Fibroblast of lung (primary cell): ENCODE measurements at regions not wholly inside any gene's neighbourhood (a gene's known extent, or its start where the extent isn't known, plus 50 kb on each side); places are given as distances from the start of the nearest gene placed in this dataset.

Source experiments
- DNase-seq, 2 donors: peaks; one replicate each; pipeline versions ENCODE4 v3.0.0 to v3.0.0-alpha.2; 2010; ENCODE audit warnings: low read depth in 2 of 2
- H2AFZ ChIP-seq: 2 replicates; pipeline ENCODE4 v1.5.1; 2012; ENCODE audit warnings: low read length, control low read depth, inconsistent platforms
- H3K27ac ChIP-seq: 2 replicates; pipeline ENCODE4 v1.5.1; 2011; ENCODE audit warnings: low read length, control low read depth; ENCODE audit not compliant: insufficient read depth
- H3K27me3 ChIP-seq: 2 replicates; pipeline ENCODE4 v1.5.1; 2011; ENCODE audit warnings: mild to moderate bottlenecking, low read length; ENCODE audit not compliant: control insufficient read depth, insufficient read depth
- H3K36me3 ChIP-seq: 2 replicates; pipeline ENCODE4 v1.5.1; 2011; ENCODE audit warnings: low read length; ENCODE audit not compliant: control insufficient read depth, insufficient read depth
- H3K4me1 ChIP-seq: 2 replicates; pipeline ENCODE4 v1.5.1; 2011; ENCODE audit warnings: low read length; ENCODE audit not compliant: control insufficient read depth, insufficient read depth; ENCODE audit errors: extremely low read depth
- H3K4me2 ChIP-seq: 2 replicates; pipeline ENCODE4 v1.5.1; 2011; ENCODE audit warnings: low read length, control low read depth; ENCODE audit not compliant: insufficient read depth; ENCODE audit errors: extremely low read depth
- H3K4me3 ChIP-seq, 4 experiments: fragments of 200-600 bp in 1 of 4; sonication (generic) in 1 of 4; replicated peaks in 1 of 4; 2 replicates each; pipeline ENCODE4 v1.5.1; 2011 to 2016; ENCODE audit warnings: low read length in 4 of 4, low read depth in 3 of 4, mild to moderate bottlenecking in 3 of 4, control low read depth in 2 of 4, inconsistent platforms in 1 of 4, mixed read lengths in 1 of 4; ENCODE audit not compliant: insufficient read depth in 1 of 4; ENCODE audit errors: control extremely low read depth in 1 of 4
- H3K79me2 ChIP-seq: 2 replicates; pipeline ENCODE4 v1.5.1; 2012; ENCODE audit warnings: mild to moderate bottlenecking, low read length, inconsistent platforms; ENCODE audit not compliant: control insufficient read depth, insufficient read depth
- H3K9ac ChIP-seq: 2 replicates; pipeline ENCODE4 v1.5.1; 2011; ENCODE audit warnings: mild to moderate bottlenecking, low read length, control low read depth; ENCODE audit not compliant: insufficient read depth
- H3K9me3 ChIP-seq: 2 replicates; pipeline ENCODE4 v1.5.1; 2012; ENCODE audit warnings: low read depth, low read length; ENCODE audit not compliant: control insufficient read depth, insufficient read depth
- H4K20me1 ChIP-seq: 2 replicates; pipeline ENCODE4 v1.5.1; 2011; ENCODE audit warnings: low read length; ENCODE audit not compliant: control insufficient read depth, insufficient read depth; ENCODE audit errors: extremely low read depth
- EZH2 ChIP-seq: IDR thresholded peaks from 2 replicates; pipeline ENCODE4 v1.5.1; 2012; ENCODE audit warnings: low read length, control low read depth, mild to moderate bottlenecking; ENCODE audit errors: missing control alignments
- TF ChIP-seq, protein P1 (sequence below), 2 donors: IDR thresholded peaks in 1 of 2; conservative IDR thresholded peaks in 1 of 2; 1 replicate in 1 of 2; 2 replicates in 1 of 2; pipeline ENCODE4 v1.5.1; 2011 to 2012; ENCODE audit warnings: low read length in 2 of 2, control low read depth in 1 of 2, inconsistent platforms in 1 of 2, low read depth in 1 of 2, mild to moderate bottlenecking in 1 of 2

- H3K79me2 ChIP-seq = no peaks in the 10 kb centered on the region
- H3K4me3 ChIP-seq = no peak overlapping the region
- H3K9ac ChIP-seq = no peak overlapping the region
- H2AFZ ChIP-seq = no peak overlapping the region
- no peaks in the 10 kb centered on the region for H3K36me3 ChIP-seq
- H3K4me2 ChIP-seq = no peak overlapping the region
- no peak for DNase-seq
- TF ChIP-seq, protein P1, sequence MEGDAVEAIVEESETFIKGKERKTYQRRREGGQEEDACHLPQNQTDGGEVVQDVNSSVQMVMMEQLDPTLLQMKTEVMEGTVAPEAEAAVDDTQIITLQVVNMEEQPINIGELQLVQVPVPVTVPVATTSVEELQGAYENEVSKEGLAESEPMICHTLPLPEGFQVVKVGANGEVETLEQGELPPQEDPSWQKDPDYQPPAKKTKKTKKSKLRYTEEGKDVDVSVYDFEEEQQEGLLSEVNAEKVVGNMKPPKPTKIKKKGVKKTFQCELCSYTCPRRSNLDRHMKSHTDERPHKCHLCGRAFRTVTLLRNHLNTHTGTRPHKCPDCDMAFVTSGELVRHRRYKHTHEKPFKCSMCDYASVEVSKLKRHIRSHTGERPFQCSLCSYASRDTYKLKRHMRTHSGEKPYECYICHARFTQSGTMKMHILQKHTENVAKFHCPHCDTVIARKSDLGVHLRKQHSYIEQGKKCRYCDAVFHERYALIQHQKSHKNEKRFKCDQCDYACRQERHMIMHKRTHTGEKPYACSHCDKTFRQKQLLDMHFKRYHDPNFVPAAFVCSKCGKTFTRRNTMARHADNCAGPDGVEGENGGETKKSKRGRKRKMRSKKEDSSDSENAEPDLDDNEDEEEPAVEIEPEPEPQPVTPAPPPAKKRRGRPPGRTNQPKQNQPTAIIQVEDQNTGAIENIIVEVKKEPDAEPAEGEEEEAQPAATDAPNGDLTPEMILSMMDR (conservative IDR thresholded peaks at IDR 0.05 in 1 of 2, IDR thresholded peaks at IDR 0.05 in 1 of 2; ENCODE audit: low read depth in 1 of 2, low read length in 2 of 2) = no peak
- TF ChIP-seq EZH2 = no peak
- no peaks in the 10 kb centered on the region for H4K20me1 ChIP-seq
- no peaks in the 10 kb centered on the region for H3K27me3 ChIP-seq
- H3K9me3 ChIP-seq = no peaks in the 10 kb centered on the region
- H3K27ac ChIP-seq = no peak overlapping the region
- no peaks in the 10 kb centered on the region for H3K4me1 ChIP-seq
These were observed 1282.0 kb upstream of the CNTN5 start for GRCh38 chr11:97738751-97739150.

DNA sequence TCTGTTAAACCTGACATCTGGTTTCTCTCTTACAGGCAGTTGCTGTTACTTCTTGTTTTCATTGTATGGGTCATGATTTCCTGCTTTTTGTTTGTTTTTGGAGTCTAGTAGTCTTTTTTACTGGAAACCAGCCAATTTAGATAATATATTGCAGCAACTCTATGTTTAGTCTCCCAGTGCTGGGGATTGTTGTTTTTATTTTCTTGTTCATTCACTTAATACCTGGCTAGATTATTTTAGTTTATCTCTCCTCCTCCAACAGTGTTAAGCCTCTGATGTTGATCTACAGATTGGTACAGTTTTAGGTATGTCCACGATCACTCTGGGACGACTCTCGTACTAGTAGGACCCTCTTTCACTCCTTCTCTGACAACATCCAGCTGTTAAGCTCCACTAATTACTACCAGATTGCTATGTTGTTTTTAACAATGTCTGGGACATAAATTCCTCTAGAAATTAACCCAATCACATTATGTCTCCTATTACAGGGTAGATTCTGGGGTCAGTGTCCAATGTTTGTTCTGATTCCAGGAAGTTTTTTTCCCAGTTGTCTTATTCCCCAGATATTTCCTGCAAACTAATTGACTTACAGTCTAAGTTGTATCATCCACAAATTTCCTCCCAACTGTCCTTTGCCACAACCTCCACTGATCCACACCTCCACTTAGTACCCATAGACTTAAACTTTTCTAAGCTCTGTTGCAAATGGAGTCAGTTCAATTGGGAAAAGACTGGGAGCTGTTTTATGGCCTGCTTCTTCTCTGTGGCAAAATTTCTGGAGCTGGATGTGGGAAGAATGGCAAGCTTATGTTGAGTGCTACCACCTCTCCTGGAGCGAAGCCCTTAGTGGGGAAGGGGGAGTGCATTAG is 1280.6 kb upstream of the CNTN5 start:
- H3K27me3 ChIP-seq = no peaks in the 10 kb centered on the region
- H3K4me1 ChIP-seq = no peaks in the 10 kb centered on the region
- no peaks in the 10 kb centered on the region for H3K9me3 ChIP-seq
- TF ChIP-seq EZH2 = no peak
- TF ChIP-seq, protein P1 (conservative IDR thresholded peaks at IDR 0.05 in 1 of 2, IDR thresholded peaks at IDR 0.05 in 1 of 2; ENCODE audit: low read depth in 1 of 2, low read length in 2 of 2) = no peak
- no peak overlapping the region for H3K4me2 ChIP-seq
- H3K79me2 ChIP-seq = no peaks in the 10 kb centered on the region
- no peaks in the 10 kb centered on the region for H4K20me1 ChIP-seq
- H3K36me3 ChIP-seq = no peaks in the 10 kb centered on the region
- H3K27ac ChIP-seq = no peak overlapping the region
- H3K4me3 ChIP-seq = no peak overlapping the region
- no peak overlapping the region for H3K9ac ChIP-seq
- peak; percentile 49 to 91 for DNase-seq
- H2AFZ ChIP-seq = no peak overlapping the region

DNA sequence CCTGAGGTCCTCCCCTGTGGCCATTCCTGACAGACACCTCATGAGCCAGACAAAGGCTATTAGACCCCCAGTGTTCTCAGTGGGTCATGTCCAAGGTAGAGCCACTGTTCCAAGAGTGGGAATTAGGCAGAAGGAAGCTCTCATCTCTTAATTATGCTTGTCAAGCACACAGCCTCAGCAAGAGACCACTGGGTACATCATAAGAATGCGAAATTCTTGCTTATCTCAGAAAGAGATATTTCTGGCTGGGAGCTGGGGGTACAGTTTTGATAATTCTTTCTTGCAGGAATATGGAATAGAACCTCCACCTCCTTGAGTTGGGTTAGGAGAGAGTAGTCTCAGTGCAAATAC is 1280.0 kb upstream of the CNTN5 start:
- H3K4me3 ChIP-seq = no peak overlapping the region
- H3K27ac ChIP-seq = no peak overlapping the region
- no peaks in the 10 kb centered on the region for H3K36me3 ChIP-seq
- H3K9ac ChIP-seq = no peak overlapping the region
- H3K4me2 ChIP-seq = no peak overlapping the region
- no peaks in the 10 kb centered on the region for H3K9me3 ChIP-seq
- no peaks in the 10 kb centered on the region for H3K27me3 ChIP-seq
- H3K4me1 ChIP-seq = no peaks in the 10 kb centered on the region
- no peaks in the 10 kb centered on the region for H4K20me1 ChIP-seq
- H2AFZ ChIP-seq = no peak overlapping the region
- TF ChIP-seq, protein P1 (conservative IDR thresholded peaks at IDR 0.05 in 1 of 2, IDR thresholded peaks at IDR 0.05 in 1 of 2; ENCODE audit: low read depth in 1 of 2, low read length in 2 of 2) = no peak
- TF ChIP-seq EZH2 = no peak
- no peaks in the 10 kb centered on the region for H3K79me2 ChIP-seq
- no peak for DNase-seq
